ENCODE measurements at regions not wholly inside any gene's neighbourhood (a gene's known extent, or its start where the extent isn't known, plus 50 kb on each side); places are given as distances from the start of the nearest gene placed in this dataset.

- DNase-seq, result no peak
- TF ChIP-seq, protein P1, sequence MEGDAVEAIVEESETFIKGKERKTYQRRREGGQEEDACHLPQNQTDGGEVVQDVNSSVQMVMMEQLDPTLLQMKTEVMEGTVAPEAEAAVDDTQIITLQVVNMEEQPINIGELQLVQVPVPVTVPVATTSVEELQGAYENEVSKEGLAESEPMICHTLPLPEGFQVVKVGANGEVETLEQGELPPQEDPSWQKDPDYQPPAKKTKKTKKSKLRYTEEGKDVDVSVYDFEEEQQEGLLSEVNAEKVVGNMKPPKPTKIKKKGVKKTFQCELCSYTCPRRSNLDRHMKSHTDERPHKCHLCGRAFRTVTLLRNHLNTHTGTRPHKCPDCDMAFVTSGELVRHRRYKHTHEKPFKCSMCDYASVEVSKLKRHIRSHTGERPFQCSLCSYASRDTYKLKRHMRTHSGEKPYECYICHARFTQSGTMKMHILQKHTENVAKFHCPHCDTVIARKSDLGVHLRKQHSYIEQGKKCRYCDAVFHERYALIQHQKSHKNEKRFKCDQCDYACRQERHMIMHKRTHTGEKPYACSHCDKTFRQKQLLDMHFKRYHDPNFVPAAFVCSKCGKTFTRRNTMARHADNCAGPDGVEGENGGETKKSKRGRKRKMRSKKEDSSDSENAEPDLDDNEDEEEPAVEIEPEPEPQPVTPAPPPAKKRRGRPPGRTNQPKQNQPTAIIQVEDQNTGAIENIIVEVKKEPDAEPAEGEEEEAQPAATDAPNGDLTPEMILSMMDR (IDR thresholded peaks at IDR 0.05), result no peak
- TF ChIP-seq EP300 (IDR thresholded peaks at IDR 0.05) (no peak), POLR2AphosphoS5 (IDR thresholded peaks at IDR 0.05) (no peak), POLR2A (IDR thresholded peaks at IDR 0.05) (no peak)
- 91 to 97% (median 94%) methylated on average over 10 to 15 of the region's 15 CpGs for WGBS, 5 donors
- Histone ChIP-seq H3K27ac (no peak overlapping the region), H3K27me3 (no peaks in the 10 kb centered on the region), H3K36me3 (no peaks in the 10 kb centered on the region), H3K4me1 (no peaks in the 10 kb centered on the region), H3K9me3 (no peaks in the 10 kb centered on the region), H3K4me3 (no peak overlapping the region)
- intact Hi-C loops (cut with DNase I; ENCODE audit: low total_unique reads), result no loop called here
Measured at GRCh38 chr9:95595721-95596295, 79.0 kb upstream of the PTCH1 start.

DNA sequence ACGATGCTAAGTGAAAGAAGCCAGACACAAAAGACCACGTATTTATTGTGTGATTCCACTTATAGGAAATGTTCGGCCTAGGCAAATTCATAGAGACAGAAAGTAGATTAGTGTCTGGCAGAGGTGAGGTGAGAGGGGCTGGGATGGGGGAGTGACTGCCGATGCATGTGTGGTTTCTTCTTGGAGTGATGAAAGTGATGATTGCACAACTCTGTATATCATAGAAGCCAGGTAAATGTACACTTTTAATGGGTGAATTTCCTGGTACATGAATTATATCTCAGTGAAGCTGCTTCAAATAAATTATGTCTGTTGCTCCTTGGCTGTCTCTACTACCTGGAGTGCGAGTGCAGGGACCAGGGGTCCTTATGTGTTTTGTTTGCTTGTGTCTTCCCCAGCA, 76.2 kb upstream of the PTCH1 start:
- no peak overlapping the region for H3K27ac ChIP-seq
- no peak overlapping the region for H3K4me3 ChIP-seq
- TF ChIP-seq POLR2AphosphoS5 (IDR thresholded peaks at IDR 0.05) (no peak), POLR2A (IDR thresholded peaks at IDR 0.05) (no peak)
- TF ChIP-seq, protein P1 (IDR thresholded peaks at IDR 0.05), result no peak
- no peaks in the 10 kb centered on the region for H3K9me3 ChIP-seq
- DNase-seq, result no peak
- WGBS, 5 donors, result 82 to 93% (median 91%) methylated on average over 5 of the region's 5 CpGs
- H3K4me1 ChIP-seq, result no peaks in the 10 kb centered on the region
- H3K27me3 ChIP-seq, result no peaks in the 10 kb centered on the region
- intact Hi-C loops (cut with DNase I; ENCODE audit: low total_unique reads), result no loop called here
- H3K36me3 ChIP-seq, result no peaks in the 10 kb centered on the region

DNA sequence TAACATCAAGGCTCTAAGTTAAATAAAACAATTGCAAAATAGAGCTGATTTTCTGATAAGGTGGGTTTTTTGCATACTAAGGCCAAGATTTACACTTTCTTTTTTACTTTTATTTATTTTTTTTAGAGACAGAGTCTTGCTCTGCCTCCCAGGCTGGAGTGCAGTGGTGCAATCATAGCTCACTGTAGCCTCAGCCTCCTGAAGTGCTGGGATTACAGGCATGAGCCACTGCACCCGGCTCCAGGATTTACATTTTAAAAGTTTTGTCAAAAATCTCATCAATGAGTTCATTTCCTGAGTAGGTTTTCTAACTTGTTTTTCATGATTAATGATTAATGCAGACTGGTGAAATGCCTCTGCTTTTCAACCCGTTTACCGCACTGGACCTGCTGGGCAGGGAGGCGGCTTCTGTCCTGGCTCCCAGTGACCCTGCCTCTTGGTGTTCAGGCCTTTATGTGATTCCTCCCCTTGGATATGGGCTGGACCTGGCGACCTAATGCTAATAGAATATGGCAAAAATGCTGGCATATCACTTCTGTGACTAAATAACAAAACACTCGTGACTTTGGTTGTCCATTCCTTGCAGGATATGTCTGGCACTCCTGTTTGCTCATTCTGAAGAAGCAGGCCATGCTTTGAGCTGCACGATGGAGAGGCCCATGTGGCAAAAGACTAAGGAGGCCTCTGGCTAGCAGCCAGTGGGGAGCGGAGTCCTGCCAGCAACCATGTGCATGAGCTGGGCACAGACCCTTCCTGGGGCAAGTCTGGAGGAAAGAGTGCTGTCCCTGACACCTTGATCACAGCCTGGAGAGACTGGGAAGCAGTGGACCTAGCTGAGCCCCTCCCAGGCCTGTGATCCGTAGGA, 72.2 kb upstream of the PTCH1 start:
- Histone ChIP-seq H3K4me3 (no peak overlapping the region), H3K27me3 (peaks cover 0 to 4% (median 0%) of the 10 kb centered on the region in 3 donors), H3K9me3 (no peaks in the 10 kb centered on the region), H3K4me1 (no peaks in the 10 kb centered on the region), H3K27ac (no peak overlapping the region), H3K36me3 (no peaks in the 10 kb centered on the region)
- intact Hi-C loops (cut with DNase I; ENCODE audit: low total_unique reads), result no loop called here
- DNase-seq, result no peak
- TF ChIP-seq, protein P1 (IDR thresholded peaks at IDR 0.05), result no peak
- TF ChIP-seq POLR2AphosphoS5 (IDR thresholded peaks at IDR 0.05), result no peak
- TF ChIP-seq EP300 (IDR thresholded peaks at IDR 0.05), result no peak
- no peak for TF ChIP-seq POLR2A (IDR thresholded peaks at IDR 0.05)
- WGBS, 5 donors, result 58 to 70% (median 64%) methylated on average over 8 to 9 of the region's 9 CpGs

- intact Hi-C loops (cut with DNase I; ENCODE audit: low total_unique reads), result no loop called here
- DNase-seq, result no peak
- Histone ChIP-seq H3K27me3 (peaks cover 0 to 4% (median 0%) of the 10 kb centered on the region in 3 donors), H3K4me1 (no peaks in the 10 kb centered on the region), H3K36me3 (no peaks in the 10 kb centered on the region), H3K4me3 (no peak overlapping the region), H3K27ac (no peak overlapping the region), H3K9me3 (no peaks in the 10 kb centered on the region)
- TF ChIP-seq EP300 (IDR thresholded peaks at IDR 0.05) (no peak), POLR2A (IDR thresholded peaks at IDR 0.05) (no peak), POLR2AphosphoS5 (IDR thresholded peaks at IDR 0.05) (no peak)
- TF ChIP-seq, protein P1 (IDR thresholded peaks at IDR 0.05), result no peak
- WGBS, 5 donors, result 80 to 86% (median 85%) methylated on average over 10 of the region's 10 CpGs
Measured at GRCh38 chr9:95587021-95587964, 70.5 kb upstream of the PTCH1 start.
